Esophagus muscularis mucosa (tissue), 3 donors: ENCODE measurements at regions not wholly inside any gene's neighbourhood (a gene's known extent, or its start where the extent isn't known, plus 50 kb on each side); places are given as distances from the start of the nearest gene placed in this dataset.

Experiments
- POLR2A ChIP-seq: fragments of 450-650 bp; IDR thresholded peaks from one replicate; pipeline ENCODE4 v1.6.1; 2017; ENCODE audit warnings: antibody characterized with exemption, moderate library complexity, mild to moderate bottlenecking, low read depth
- TF ChIP-seq, protein P1 (sequence below), 3 experiments: fragments of 200-600 bp in 2 of 3; fragments of 450-650 bp in 1 of 3; sonication (generic) in 2 of 3; IDR thresholded peaks; one replicate each; pipeline ENCODE4 v1.5.1; 2017 to 2019; ENCODE audit warnings: antibody characterized with exemption in 3 of 3, mild to moderate bottlenecking in 2 of 3, moderate library complexity in 1 of 3

DNA sequence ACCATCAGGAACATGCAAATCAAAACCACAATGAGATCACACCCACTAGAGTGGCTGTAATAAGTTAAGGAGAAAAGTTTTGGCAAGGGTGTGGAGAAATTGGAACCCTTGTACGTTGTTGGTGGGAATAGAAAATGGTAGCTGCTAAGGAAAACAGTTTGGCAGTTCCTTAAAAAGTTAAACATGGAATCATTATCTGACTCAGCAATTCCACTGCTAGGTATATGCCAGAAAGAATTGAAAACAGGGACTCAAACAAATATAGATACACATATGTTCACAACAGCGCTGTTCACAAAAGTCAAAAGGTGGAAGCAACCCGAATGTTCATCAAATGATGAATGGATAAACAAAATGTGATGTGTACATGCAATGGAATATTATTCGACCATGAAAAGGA lies 138.8 kb upstream of the ATP2B2 start:
- TF ChIP-seq, protein P1, sequence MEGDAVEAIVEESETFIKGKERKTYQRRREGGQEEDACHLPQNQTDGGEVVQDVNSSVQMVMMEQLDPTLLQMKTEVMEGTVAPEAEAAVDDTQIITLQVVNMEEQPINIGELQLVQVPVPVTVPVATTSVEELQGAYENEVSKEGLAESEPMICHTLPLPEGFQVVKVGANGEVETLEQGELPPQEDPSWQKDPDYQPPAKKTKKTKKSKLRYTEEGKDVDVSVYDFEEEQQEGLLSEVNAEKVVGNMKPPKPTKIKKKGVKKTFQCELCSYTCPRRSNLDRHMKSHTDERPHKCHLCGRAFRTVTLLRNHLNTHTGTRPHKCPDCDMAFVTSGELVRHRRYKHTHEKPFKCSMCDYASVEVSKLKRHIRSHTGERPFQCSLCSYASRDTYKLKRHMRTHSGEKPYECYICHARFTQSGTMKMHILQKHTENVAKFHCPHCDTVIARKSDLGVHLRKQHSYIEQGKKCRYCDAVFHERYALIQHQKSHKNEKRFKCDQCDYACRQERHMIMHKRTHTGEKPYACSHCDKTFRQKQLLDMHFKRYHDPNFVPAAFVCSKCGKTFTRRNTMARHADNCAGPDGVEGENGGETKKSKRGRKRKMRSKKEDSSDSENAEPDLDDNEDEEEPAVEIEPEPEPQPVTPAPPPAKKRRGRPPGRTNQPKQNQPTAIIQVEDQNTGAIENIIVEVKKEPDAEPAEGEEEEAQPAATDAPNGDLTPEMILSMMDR (IDR thresholded peaks at IDR 0.05) = no peak
- no peak for TF ChIP-seq POLR2A
